ENCODE measurements at regions not wholly inside any gene's neighbourhood (a gene's known extent, or its start where the extent isn't known, plus 50 kb on each side); places are given as distances from the start of the nearest gene placed in this dataset.
"Not testable (repeated sequence)": the region's sequence is repeated elsewhere in the genome, so short reads cannot be mapped to it uniquely, and the experiment has no call there.

DNA sequence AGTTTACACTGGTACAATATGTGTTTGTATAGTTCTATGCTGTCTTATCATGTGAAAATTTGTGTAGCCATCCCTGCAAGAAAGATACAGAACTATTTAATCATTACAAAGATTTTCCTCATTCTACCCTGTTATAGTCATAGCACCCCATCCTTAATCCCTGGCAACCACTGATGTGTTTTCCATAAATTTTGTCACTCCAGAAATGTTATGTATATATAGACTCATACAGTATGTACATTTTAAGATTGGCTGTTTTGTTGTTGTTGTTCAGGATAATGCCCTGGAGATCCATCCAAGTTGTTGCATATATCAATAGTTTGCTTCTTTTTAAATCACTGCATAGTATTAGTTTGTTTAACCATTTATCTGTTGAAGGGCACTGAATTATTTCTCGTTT, 1911.9 kb downstream of the KHDRBS2 start:
- not testable (repeated sequence) for H3K4ac ChIP-seq (ENCODE audit: low read depth, low read length); H3K27ac ChIP-seq (ENCODE audit: insufficient read length, low read depth, low read length); H3K27me3 ChIP-seq (ENCODE audit: insufficient read depth, low read length); H3T11ph ChIP-seq (ENCODE audit: low read length); H3K79me1 ChIP-seq (ENCODE audit: insufficient read depth, low read depth, low read length, poor library complexity, severe bottlenecking); H3K4me1 ChIP-seq (ENCODE audit: insufficient read depth, low read length); H3K23ac ChIP-seq (ENCODE audit: insufficient read length, low read depth, low read length); H4K20me1 ChIP-seq (ENCODE audit: control insufficient read depth, insufficient read depth, insufficient read length); H3K36me3 Mint-ChIP-seq (ENCODE audit: insufficient read depth in 1 of 3, low read depth in 3 of 3); H2BK15ac ChIP-seq (ENCODE audit: low read depth, low read length); H3K56ac ChIP-seq (ENCODE audit: insufficient read length, low read depth, low read length); H3K9me3 Mint-ChIP-seq; H2AK5ac ChIP-seq (ENCODE audit: insufficient read length, low read length); H3K23me2 ChIP-seq (ENCODE audit: insufficient read length, low read depth, low read length, poor library complexity, severe bottlenecking); H3K9ac ChIP-seq (ENCODE audit: extremely low read depth, insufficient read length, low read length); H4K5ac ChIP-seq (ENCODE audit: insufficient read length, low read depth, low read length); H4K8ac ChIP-seq (replicated peaks; ENCODE audit: insufficient read length, low read depth, low read length); H3K4me1 Mint-ChIP-seq; H3K27ac Mint-ChIP-seq; DNase-seq; H2BK120ac ChIP-seq (ENCODE audit: low read depth, low read length, poor library complexity, severe bottlenecking); H2BK5ac ChIP-seq (ENCODE audit: insufficient read length, low read length); H2AFZ ChIP-seq (ENCODE audit: low read length); H3K4me3 Mint-ChIP-seq; H2BK12ac ChIP-seq (ENCODE audit: insufficient read length, low read depth, low read length); H3K9me3 ChIP-seq (ENCODE audit: control insufficient read depth, low read depth, low read length); H3K18ac ChIP-seq (ENCODE audit: insufficient read length, low read depth, low read length); H3K79me2 ChIP-seq (ENCODE audit: insufficient read depth, low read length); H3K27me3 Mint-ChIP-seq (ENCODE audit: low read depth); H4K91ac ChIP-seq (ENCODE audit: insufficient read length, low read depth, low read length); H2BK20ac ChIP-seq (ENCODE audit: low read depth, low read length, poor library complexity, severe bottlenecking); H3K14ac ChIP-seq (ENCODE audit: insufficient read depth, low read length); H3K4me2 ChIP-seq (ENCODE audit: insufficient read depth, insufficient read length, low read length)
- WGBS (ENCODE audit: extremely low coverage, insufficient read length, low lambda C conversion rate), result no CpG with 5 or more reads among the region's 1 CpG

GRCh38 chr6:60367800-60368199, 1918.2 kb downstream of the KHDRBS2 start:
- not testable (repeated sequence) for H3K4ac ChIP-seq (ENCODE audit: low read depth, low read length); H2BK20ac ChIP-seq (ENCODE audit: low read depth, low read length, poor library complexity, severe bottlenecking)

GRCh38 chr6:60365901-60366300, 1920.1 kb downstream of the KHDRBS2 start:
- H3K4me1 ChIP-seq (ENCODE audit: insufficient read depth, low read length); H3K9me3 ChIP-seq (ENCODE audit: control insufficient read depth, low read depth, low read length); H3K79me2 ChIP-seq (ENCODE audit: insufficient read depth, low read length); H3K79me1 ChIP-seq (ENCODE audit: insufficient read depth, low read depth, low read length, poor library complexity, severe bottlenecking); H3K4me1 Mint-ChIP-seq; H2BK12ac ChIP-seq (ENCODE audit: insufficient read length, low read depth, low read length); H2AFZ ChIP-seq (ENCODE audit: low read length); H2BK15ac ChIP-seq (ENCODE audit: low read depth, low read length); H3K27me3 Mint-ChIP-seq (ENCODE audit: low read depth); H2BK5ac ChIP-seq (ENCODE audit: insufficient read length, low read length); H2AK5ac ChIP-seq (ENCODE audit: insufficient read length, low read length); H3K4ac ChIP-seq (ENCODE audit: low read depth, low read length); H2BK120ac ChIP-seq (ENCODE audit: low read depth, low read length, poor library complexity, severe bottlenecking); H3K27me3 ChIP-seq (ENCODE audit: insufficient read depth, low read length); H3K4me2 ChIP-seq (ENCODE audit: insufficient read depth, insufficient read length, low read length); H4K5ac ChIP-seq (ENCODE audit: insufficient read length, low read depth, low read length); H3K23ac ChIP-seq (ENCODE audit: insufficient read length, low read depth, low read length); H3K36me3 Mint-ChIP-seq (ENCODE audit: insufficient read depth in 1 of 3, low read depth in 3 of 3); H3K18ac ChIP-seq (ENCODE audit: insufficient read length, low read depth, low read length); H3T11ph ChIP-seq (ENCODE audit: low read length); H3K9ac ChIP-seq (ENCODE audit: extremely low read depth, insufficient read length, low read length); H4K20me1 ChIP-seq (ENCODE audit: control insufficient read depth, insufficient read depth, insufficient read length); H4K8ac ChIP-seq (replicated peaks; ENCODE audit: insufficient read length, low read depth, low read length); H3K23me2 ChIP-seq (ENCODE audit: insufficient read length, low read depth, low read length, poor library complexity, severe bottlenecking); H3K14ac ChIP-seq (ENCODE audit: insufficient read depth, low read length); H2BK20ac ChIP-seq (ENCODE audit: low read depth, low read length, poor library complexity, severe bottlenecking); H3K56ac ChIP-seq (ENCODE audit: insufficient read length, low read depth, low read length); H3K9me3 Mint-ChIP-seq; H4K91ac ChIP-seq (ENCODE audit: insufficient read length, low read depth, low read length); DNase-seq; H3K27ac ChIP-seq (ENCODE audit: insufficient read length, low read depth, low read length); H3K27ac Mint-ChIP-seq; H3K4me3 Mint-ChIP-seq: not testable (repeated sequence)

More at GRCh38 chr6:60367800-60368199, 1918.2 kb downstream of the KHDRBS2 start:
- H3K18ac ChIP-seq (ENCODE audit: insufficient read length, low read depth, low read length); H2BK5ac ChIP-seq (ENCODE audit: insufficient read length, low read length); H3K9me3 Mint-ChIP-seq; H3K4me1 Mint-ChIP-seq; H3K36me3 Mint-ChIP-seq (ENCODE audit: insufficient read depth in 1 of 3, low read depth in 3 of 3); H3K14ac ChIP-seq (ENCODE audit: insufficient read depth, low read length); H3K9me3 ChIP-seq (ENCODE audit: control insufficient read depth, low read depth, low read length); H3K4me2 ChIP-seq (ENCODE audit: insufficient read depth, insufficient read length, low read length); DNase-seq; H3K79me2 ChIP-seq (ENCODE audit: insufficient read depth, low read length); H3K9ac ChIP-seq (ENCODE audit: extremely low read depth, insufficient read length, low read length); H2BK120ac ChIP-seq (ENCODE audit: low read depth, low read length, poor library complexity, severe bottlenecking); H3K79me1 ChIP-seq (ENCODE audit: insufficient read depth, low read depth, low read length, poor library complexity, severe bottlenecking); H3K27me3 Mint-ChIP-seq (ENCODE audit: low read depth); H4K5ac ChIP-seq (ENCODE audit: insufficient read length, low read depth, low read length); H3K27me3 ChIP-seq (ENCODE audit: insufficient read depth, low read length); H2BK15ac ChIP-seq (ENCODE audit: low read depth, low read length); H3T11ph ChIP-seq (ENCODE audit: low read length); H3K23ac ChIP-seq (ENCODE audit: insufficient read length, low read depth, low read length); H2BK12ac ChIP-seq (ENCODE audit: insufficient read length, low read depth, low read length); H3K4me3 Mint-ChIP-seq; H4K91ac ChIP-seq (ENCODE audit: insufficient read length, low read depth, low read length); H3K23me2 ChIP-seq (ENCODE audit: insufficient read length, low read depth, low read length, poor library complexity, severe bottlenecking); H3K56ac ChIP-seq (ENCODE audit: insufficient read length, low read depth, low read length); H2AK5ac ChIP-seq (ENCODE audit: insufficient read length, low read length); H3K27ac Mint-ChIP-seq; H3K4me1 ChIP-seq (ENCODE audit: insufficient read depth, low read length); H2AFZ ChIP-seq (ENCODE audit: low read length); H4K20me1 ChIP-seq (ENCODE audit: control insufficient read depth, insufficient read depth, insufficient read length); H3K27ac ChIP-seq (ENCODE audit: insufficient read length, low read depth, low read length); H4K8ac ChIP-seq (replicated peaks; ENCODE audit: insufficient read length, low read depth, low read length): not testable (repeated sequence)
- WGBS (ENCODE audit: extremely low coverage, insufficient read length, low lambda C conversion rate), result no CpG with 5 or more reads among the region's 5 CpGs
